Astrocyte (in vitro differentiated cells and primary cell): ENCODE measurements at regions not wholly inside any gene's neighbourhood (a gene's known extent, or its start where the extent isn't known, plus 50 kb on each side); places are given as distances from the start of the nearest gene placed in this dataset.

ENCODE experiments used
- DNase-seq: peaks from one replicate; pipeline ENCODE4 v3.0.0-alpha.2; 2010; ENCODE audit warnings: low read depth
- FAIRE-seq: peaks from 2 replicates; lab custom pipeline; 2011; peaks lifted over from hg19 to GRCh38; lab: Jason Lieb, UNC
- H2AFZ ChIP-seq: 2 replicates; pipeline ENCODE4 v1.6.0; 2012; ENCODE audit warnings: low read depth, low read length, inconsistent platforms
- H3K27ac ChIP-seq: 2 replicates; pipeline ENCODE4 v1.5.1; 2011; ENCODE audit warnings: low read depth, low read length, inconsistent platforms
- H3K27me3 ChIP-seq: 2 replicates; pipeline ENCODE4 v1.6.0; 2011; ENCODE audit warnings: low read length, inconsistent platforms; ENCODE audit not compliant: insufficient read depth
- H3K36me3 ChIP-seq: 2 replicates; pipeline ENCODE4 v1.5.1; 2011; ENCODE audit warnings: low read length, inconsistent platforms; ENCODE audit not compliant: insufficient read depth
- H3K4me1 ChIP-seq: 2 replicates; pipeline ENCODE4 v1.5.1; 2011; ENCODE audit warnings: low read length, inconsistent platforms; ENCODE audit not compliant: insufficient read depth
- H3K4me2 ChIP-seq: 2 replicates; pipeline ENCODE4 v1.6.0; 2012; ENCODE audit warnings: low read length, inconsistent platforms
- H3K4me3 ChIP-seq: 2 replicates; pipeline ENCODE4 v1.5.1; 2011; ENCODE audit warnings: low read depth, mild to moderate bottlenecking, low read length, inconsistent platforms; ENCODE audit not compliant: insufficient read depth
- H3K79me2 ChIP-seq: 2 replicates; pipeline ENCODE4 v1.6.0; 2012; ENCODE audit warnings: mild to moderate bottlenecking, low read length, inconsistent platforms; ENCODE audit not compliant: insufficient read depth
- H3K9ac ChIP-seq: 2 replicates; pipeline ENCODE4 v1.6.0; 2012; ENCODE audit warnings: mild to moderate bottlenecking, low read length, inconsistent platforms
- H3K9me3 ChIP-seq: 2 replicates; pipeline ENCODE4 v1.5.1; 2012; ENCODE audit warnings: low read depth, mild to moderate bottlenecking, low read length, inconsistent platforms; ENCODE audit not compliant: insufficient read depth
- H4K20me1 ChIP-seq: 2 replicates; pipeline ENCODE4 v1.6.0; 2012; ENCODE audit warnings: low read length, inconsistent platforms; ENCODE audit not compliant: insufficient read depth
- H3K27ac Mint-ChIP-seq: one replicate; pipeline ENCODE4 v1.8.0; 2021; ENCODE audit warnings: mild to moderate bottlenecking, mixed read lengths; ENCODE audit not compliant: unreplicated experiment
- H3K27me3 Mint-ChIP-seq: one replicate; pipeline ENCODE4 v1.8.0; 2021; ENCODE audit warnings: low read depth, mixed read lengths; ENCODE audit not compliant: unreplicated experiment
- H3K36me3 Mint-ChIP-seq: one replicate; pipeline ENCODE4 v1.8.0; 2021; ENCODE audit warnings: low read depth, mixed read lengths; ENCODE audit not compliant: unreplicated experiment
- H3K4me1 Mint-ChIP-seq: one replicate; pipeline ENCODE4 v1.8.0; 2021; ENCODE audit warnings: low read depth, mixed read lengths; ENCODE audit not compliant: unreplicated experiment
- H3K4me3 Mint-ChIP-seq: one replicate; pipeline ENCODE4 v1.8.0; 2021; ENCODE audit warnings: mild to moderate bottlenecking, moderate library complexity, mixed read lengths; ENCODE audit not compliant: unreplicated experiment
- H3K9me3 Mint-ChIP-seq: one replicate; pipeline ENCODE4 v1.8.0; 2021; ENCODE audit warnings: mild to moderate bottlenecking, mixed read lengths; ENCODE audit not compliant: unreplicated experiment
- EZH2 ChIP-seq: IDR thresholded peaks from 2 replicates; pipeline ENCODE4 v1.6.1; 2012; ENCODE audit warnings: mild to moderate bottlenecking, low read length, inconsistent platforms; ENCODE audit not compliant: insufficient read depth
- TF ChIP-seq, protein P1 (sequence below): IDR thresholded peaks from 2 replicates; pipeline ENCODE4 v1.5.1; 2011; ENCODE audit warnings: low read depth, mild to moderate bottlenecking, inconsistent platforms, low read length, moderate library complexity; ENCODE audit not compliant: insufficient read depth

DNA sequence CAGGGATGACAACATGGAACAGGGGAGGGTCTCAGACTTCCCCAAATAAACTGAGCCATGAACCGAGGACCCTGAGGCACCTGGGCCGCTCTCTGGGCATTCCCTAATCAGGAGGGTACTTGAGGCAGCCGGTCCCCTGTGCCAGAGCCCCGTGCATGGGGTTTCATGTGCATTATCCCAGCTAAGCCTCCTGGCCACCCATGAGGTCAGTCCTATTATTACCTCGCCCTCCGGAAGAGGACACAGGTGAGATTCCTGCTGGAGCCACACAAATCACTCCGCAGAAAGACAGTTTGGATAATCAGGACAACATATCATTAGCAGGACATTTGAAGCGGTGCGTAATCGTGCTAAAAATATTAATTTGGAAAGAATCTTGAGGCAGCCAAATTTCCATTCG lies 274.0 kb downstream of the PARN start:
- Mint-ChIP-seq H3K4me1 (peaks cover 5% of the 10 kb centered on the region), H3K4me3 (no peak overlapping the region), H3K27me3 (peaks cover 17% of the 10 kb centered on the region), H3K36me3 (no peaks in the 10 kb centered on the region), H3K9me3 (peaks cover 5% of the 10 kb centered on the region), H3K27ac (no peak overlapping the region)
- TF ChIP-seq, protein P1, sequence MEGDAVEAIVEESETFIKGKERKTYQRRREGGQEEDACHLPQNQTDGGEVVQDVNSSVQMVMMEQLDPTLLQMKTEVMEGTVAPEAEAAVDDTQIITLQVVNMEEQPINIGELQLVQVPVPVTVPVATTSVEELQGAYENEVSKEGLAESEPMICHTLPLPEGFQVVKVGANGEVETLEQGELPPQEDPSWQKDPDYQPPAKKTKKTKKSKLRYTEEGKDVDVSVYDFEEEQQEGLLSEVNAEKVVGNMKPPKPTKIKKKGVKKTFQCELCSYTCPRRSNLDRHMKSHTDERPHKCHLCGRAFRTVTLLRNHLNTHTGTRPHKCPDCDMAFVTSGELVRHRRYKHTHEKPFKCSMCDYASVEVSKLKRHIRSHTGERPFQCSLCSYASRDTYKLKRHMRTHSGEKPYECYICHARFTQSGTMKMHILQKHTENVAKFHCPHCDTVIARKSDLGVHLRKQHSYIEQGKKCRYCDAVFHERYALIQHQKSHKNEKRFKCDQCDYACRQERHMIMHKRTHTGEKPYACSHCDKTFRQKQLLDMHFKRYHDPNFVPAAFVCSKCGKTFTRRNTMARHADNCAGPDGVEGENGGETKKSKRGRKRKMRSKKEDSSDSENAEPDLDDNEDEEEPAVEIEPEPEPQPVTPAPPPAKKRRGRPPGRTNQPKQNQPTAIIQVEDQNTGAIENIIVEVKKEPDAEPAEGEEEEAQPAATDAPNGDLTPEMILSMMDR: no peak
- TF ChIP-seq EZH2: no peak
- no peak for FAIRE-seq
- Histone ChIP-seq H3K27ac (no peak overlapping the region), H3K9ac (no peak overlapping the region), H3K4me3 (no peak overlapping the region), H3K27me3 (peaks cover 5% of the 10 kb centered on the region), H3K79me2 (no peaks in the 10 kb centered on the region), H2AFZ (no peak overlapping the region), H3K9me3 (no peaks in the 10 kb centered on the region), H4K20me1 (no peaks in the 10 kb centered on the region), H3K4me2 (no peak overlapping the region), H3K36me3 (no peaks in the 10 kb centered on the region), H3K4me1 (no peaks in the 10 kb centered on the region)
- DNase-seq: no peak

DNA sequence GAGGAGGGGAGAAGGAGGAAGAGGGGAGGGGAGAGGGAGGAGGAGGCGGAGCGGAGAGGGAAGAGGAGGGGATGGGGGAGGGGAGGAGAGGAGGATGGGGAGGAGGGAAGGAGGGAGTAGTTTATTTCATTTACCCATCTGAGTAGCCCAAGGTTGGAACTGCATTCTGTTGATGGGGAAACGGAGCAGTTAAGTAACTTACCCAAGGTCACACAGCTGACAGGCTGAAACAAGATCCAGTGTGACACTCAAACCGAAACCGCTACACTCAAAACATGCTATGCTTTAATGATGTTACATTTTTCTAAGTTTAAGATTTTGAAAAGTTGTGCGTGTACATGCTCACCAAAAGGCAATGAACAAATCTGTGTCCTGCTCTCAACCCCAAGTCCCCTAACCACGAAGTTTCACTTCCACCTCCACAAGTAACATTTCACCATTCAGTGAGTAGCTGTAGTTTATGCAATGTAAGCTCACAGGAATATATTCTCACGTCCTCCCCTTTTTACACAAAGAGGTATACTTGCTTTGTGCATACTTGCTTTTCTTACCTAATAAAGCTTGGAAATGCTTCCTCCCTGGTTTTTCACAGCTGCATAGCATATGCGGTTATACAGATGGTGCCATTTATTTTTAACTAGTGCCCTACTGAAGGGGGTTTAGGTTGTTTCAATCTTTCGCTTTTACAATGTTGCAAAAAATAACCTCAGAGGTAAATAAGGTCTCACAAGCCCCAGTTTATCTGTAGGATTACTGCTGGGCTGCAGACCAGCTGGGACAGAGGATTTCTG lies 275.3 kb downstream of the PARN start:
- H3K79me2 ChIP-seq: no peaks in the 10 kb centered on the region
- no peak overlapping the region for H3K9ac ChIP-seq
- H3K9me3 ChIP-seq: no peaks in the 10 kb centered on the region
- H3K4me1 ChIP-seq: no peaks in the 10 kb centered on the region
- no peaks in the 10 kb centered on the region for H4K20me1 ChIP-seq
- H3K4me3 ChIP-seq: no peak overlapping the region
- Mint-ChIP-seq H3K4me3 (no peak overlapping the region), H3K36me3 (no peaks in the 10 kb centered on the region), H3K27me3 (peaks cover 14% of the 10 kb centered on the region), H3K27ac (no peak overlapping the region), H3K4me1 (peaks cover 5% of the 10 kb centered on the region), H3K9me3 (peaks cover 5% of the 10 kb centered on the region)
- DNase-seq (no peak), FAIRE-seq (no peak)
- no peaks in the 10 kb centered on the region for H3K36me3 ChIP-seq
- no peak overlapping the region for H3K27ac ChIP-seq
- H2AFZ ChIP-seq: no peak overlapping the region
- H3K27me3 ChIP-seq: peaks cover 5% of the 10 kb centered on the region
- no peak overlapping the region for H3K4me2 ChIP-seq
- TF ChIP-seq, protein P1: no peak
- TF ChIP-seq EZH2: no peak

DNA sequence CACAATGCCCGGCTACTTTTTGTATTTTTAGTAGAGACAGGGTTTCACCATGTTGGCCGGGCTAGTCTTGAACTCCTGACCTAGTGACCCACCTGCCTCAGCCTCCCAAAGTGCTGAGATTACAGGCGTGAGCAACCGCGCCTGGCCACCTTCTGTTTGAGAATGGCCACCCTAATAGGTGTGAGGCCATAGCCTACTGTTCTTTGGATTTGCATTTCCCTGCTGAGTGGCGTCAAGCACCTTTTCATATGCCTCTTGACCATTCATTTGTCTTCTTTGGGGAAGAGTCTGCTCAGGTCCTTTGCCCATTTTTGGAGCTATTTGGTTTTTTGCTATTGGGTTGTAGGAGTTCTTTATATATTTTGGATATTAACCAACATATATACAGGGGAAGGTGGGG lies 276.7 kb downstream of the PARN start:
- Histone ChIP-seq H3K27ac (no peak overlapping the region), H3K4me3 (no peak overlapping the region), H3K36me3 (no peaks in the 10 kb centered on the region), H3K9ac (no peak overlapping the region), H4K20me1 (no peaks in the 10 kb centered on the region), H2AFZ (no peak overlapping the region), H3K9me3 (no peaks in the 10 kb centered on the region), H3K79me2 (no peaks in the 10 kb centered on the region), H3K27me3 (peaks cover 5% of the 10 kb centered on the region), H3K4me2 (no peak overlapping the region), H3K4me1 (no peaks in the 10 kb centered on the region)
- peaks cover 6% of the 10 kb centered on the region for H3K27me3 Mint-ChIP-seq
- no peaks in the 10 kb centered on the region for H3K36me3 Mint-ChIP-seq
- H3K9me3 Mint-ChIP-seq: no peaks in the 10 kb centered on the region
- TF ChIP-seq, protein P1: no peak
- no peak for TF ChIP-seq EZH2
- no peak for FAIRE-seq
- no peak for DNase-seq
- no peak overlapping the region for H3K4me3 Mint-ChIP-seq
- no peak overlapping the region for H3K27ac Mint-ChIP-seq
- peaks cover 5% of the 10 kb centered on the region for H3K4me1 Mint-ChIP-seq
